Ramos (cell line): ENCODE measurements at regions not wholly inside any gene's neighbourhood (a gene's known extent, or its start where the extent isn't known, plus 50 kb on each side); places are given as distances from the start of the nearest gene placed in this dataset.
"Not testable (repeated sequence)": the region's sequence is repeated elsewhere in the genome, so short reads cannot be mapped to it uniquely, and the experiment has no call there.

ENCODE experiments used
- in situ Hi-C: fragments of 300-500 bp; cut with MboI; formaldehyde crosslinking; loops from one replicate; pipeline ENCODE4 v1.14.3; 2022; ENCODE audit warnings: low sequenced_read_pairs; ENCODE audit not compliant: unreplicated experiment

DNA sequence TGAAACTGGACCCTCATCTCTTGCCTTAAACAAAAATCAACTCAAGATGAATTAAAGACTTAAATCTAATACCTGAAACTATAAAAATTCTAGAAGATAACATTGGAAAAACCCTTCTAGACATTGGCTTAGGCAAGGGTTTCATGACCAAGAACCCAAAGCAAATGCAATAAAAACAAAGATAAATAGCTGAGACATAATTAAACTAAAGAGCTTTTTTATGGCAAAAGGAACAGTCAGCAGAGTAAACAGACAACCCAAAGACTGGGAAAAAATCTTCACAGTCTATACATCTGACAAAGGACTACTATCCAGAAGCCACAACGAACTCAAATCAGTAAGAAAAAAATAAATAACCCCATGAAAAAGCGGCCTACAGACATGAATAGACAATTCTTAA lies 446.9 kb upstream of the TRPC7 start:
- in situ Hi-C loops = not testable (repeated sequence)

DNA sequence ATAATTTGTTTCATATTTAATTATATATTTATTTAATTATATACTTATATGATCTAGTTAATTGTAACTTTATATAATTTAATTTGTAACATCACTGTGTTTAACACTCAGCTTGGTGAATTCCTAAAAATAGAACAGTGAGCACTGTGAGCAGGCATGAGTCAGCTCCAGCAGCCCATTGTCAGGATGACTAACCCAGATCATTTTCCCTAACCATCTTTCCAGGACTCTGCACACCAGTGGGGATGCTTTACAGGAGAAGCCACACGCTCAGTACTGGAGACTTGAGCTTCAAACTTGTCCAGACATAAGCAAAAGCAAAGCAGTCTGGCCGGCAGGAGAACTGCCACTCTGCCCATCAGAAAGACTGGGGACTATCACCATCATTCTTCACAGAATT lies 446.2 kb upstream of the TRPC7 start:
- in situ Hi-C loops = no loop called here

DNA sequence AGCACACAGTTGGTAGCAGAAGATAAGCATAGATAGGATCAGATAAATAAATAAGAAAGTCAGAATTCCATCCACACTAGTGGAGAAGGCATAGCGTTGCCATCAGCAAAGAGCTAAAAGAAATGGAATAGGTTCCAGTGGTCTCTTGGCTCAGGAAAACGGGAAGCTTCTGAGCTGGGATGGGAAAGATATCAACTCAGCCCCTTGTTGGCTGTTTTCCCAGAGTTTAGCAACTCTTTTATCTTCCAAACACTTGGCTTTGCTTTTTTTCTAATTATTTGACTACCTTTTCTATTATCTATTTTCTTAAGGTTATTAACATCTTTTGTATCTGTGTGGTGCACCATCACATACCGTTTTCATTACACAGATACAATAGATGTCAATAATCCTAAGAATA lies 445.7 kb upstream of the TRPC7 start:
- in situ Hi-C loops = no loop called here

DNA sequence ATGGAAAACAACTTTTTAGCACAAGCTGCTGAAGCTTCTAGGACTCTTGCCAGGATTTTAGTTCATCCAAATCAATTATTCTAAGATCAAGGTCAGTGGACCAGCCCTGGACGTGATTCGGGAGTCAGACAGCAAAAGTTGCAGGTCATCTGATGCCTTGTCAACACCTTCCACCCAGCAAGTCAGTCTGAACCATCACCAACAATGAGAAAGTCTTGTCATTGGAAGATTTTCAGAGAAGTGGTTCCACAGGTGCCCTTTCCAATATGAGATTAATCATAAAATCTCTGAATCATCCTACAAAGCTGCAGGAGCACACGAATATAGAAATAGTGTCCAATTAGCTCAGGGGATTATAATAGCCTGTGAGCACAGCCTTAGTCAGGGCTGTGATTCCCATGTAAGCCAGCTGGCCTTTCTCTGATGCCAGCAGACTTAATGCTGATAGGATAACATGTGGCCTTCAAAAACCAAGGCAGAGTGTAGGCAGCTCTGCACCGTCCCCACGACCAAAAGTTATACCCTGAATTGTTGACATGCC lies 445.0 kb upstream of the TRPC7 start:
- in situ Hi-C loops = no loop called here

DNA sequence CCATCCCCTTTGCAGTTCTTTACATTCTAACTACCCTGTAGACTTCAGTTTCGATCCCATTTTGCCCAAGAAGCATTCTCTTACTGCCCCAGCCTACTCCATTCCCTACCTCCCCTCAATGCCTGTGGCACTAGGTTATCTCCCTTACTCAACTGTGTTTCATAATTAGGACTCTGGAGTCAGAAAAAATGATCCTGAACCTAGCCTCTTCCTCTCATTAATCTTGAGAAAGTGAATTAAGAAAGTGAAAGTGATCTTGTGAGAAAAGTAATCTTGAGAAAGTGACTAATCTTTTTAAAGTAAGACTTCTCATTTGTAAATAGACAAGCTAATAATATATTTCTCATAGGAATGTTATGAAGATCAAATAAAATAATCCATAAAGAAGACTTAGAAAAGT lies 444.0 kb upstream of the TRPC7 start:
- in situ Hi-C loops = no loop called here

DNA sequence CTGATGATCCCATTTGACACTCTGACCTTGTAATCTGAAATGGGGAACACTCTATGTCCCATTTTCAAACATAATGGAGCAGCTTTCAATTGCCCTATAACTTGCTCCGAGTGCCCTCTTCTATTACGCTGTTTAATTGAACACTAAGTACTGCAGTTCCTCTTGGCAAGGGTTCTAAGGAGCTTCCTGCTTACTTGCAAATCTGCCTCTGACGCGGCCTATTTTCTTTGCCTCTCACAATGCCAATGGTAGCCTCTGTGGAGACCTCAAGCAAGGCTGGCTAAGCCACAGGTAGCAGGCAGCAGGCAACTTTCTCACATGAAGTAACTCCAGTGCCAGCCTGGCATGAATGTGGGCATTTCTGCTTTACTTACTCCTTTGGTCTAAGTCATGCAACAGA lies 443.4 kb upstream of the TRPC7 start:
- in situ Hi-C loops = no loop called here

DNA sequence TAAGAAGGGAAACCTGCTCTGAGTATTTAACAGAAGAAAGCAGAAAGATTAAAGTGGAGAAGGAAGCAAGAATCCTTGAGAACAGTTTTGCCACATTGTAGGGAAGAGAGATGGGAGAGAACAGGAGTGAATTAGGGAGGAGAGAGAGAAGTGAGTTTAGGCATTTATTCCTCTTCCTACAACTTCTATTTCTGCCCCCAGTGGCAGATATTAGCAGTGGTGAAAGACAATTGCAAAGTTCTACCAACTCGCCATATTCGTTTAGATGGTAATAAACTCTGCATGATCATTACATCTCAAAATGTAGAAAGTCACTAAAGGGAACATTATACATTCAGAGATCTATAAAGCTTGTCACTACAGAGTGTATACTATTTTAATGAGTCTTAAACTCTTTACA lies 440.1 kb upstream of the TRPC7 start:
- in situ Hi-C loops = no loop called here

DNA sequence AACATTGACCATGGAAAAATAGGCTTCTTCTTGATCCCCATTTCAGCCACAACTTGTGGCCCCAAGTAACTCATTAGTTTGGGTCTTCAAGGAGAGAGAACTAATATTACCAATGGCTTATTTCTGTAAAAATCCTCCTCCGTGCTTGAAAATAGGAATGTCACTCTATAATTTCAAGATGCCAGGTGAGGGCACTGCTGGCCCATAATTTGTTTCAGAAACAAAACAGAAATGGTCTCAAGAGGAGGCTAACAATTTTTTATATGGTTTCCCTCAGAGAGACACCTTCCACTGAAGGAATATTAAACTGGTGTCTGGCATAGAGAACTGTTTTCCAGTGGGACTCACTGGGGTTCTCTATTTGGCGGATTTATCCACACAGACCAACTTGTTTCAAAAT lies 437.0 kb upstream of the TRPC7 start:
- in situ Hi-C loops = no loop called here

DNA sequence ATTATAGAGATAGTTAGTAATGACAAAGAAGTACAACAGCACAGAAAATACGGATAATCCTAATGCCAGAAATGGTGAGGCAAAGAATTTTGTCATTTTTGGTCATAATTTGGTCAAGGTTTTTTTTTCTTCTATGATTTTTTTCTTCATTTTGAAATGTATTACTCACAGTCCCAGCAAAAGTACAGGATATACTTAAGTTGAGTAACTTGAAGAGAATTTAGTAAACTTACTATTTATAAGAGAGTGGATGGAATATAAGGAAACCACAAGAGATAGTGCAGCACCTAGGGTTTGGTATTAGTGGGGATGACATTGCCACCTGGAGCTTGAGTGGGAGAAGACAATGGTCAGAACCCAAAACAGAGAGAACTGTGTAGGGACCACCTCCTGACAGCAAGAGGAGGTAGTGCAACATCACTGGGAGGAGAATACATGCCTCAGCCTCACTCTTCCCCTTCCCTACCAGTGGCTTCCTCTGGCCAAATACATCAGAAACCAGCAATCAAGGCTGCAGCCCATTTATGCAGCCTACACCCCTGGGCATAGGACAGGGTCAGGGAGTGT lies 434.5 kb upstream of the TRPC7 start:
- in situ Hi-C loops = no loop called here

DNA sequence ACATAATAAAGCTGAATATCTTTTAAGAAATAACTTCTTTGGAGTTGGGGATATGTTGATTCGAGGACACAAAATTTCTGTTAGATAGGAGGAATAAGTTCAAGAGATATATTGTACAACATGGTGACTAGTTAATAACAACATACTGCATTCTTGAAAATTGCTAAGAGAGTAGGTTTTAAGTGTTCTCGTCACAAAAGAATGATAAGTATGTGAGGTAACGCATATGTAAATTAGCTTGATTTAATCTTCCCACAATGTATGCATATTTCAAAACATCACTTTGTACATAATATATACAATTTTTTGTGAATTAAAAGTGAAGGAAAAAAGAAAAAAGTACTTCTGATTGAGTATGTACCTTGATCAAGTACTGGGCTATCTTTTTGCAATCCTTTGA lies 428.0 kb upstream of the TRPC7 start:
- in situ Hi-C loops = no loop called here

DNA sequence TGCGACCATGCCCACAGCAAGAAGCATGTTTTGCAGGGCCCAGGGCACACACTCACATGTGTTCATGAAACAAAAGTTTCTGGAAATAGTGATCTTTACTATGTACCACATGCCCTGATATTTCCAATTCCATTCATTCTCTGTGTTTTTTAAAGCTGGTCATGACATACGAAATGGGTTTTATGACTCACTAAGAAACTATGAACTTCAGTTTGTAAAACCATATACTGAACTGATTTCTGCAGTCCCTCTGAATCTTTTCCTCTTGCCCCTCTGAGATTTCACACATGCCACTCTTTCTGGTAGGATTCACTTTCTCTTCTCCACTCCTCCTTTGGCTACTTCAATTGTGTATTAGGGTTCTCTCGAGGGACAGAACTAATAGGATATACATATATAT lies 416.1 kb upstream of the TRPC7 start:
- in situ Hi-C loops = no loop called here

DNA sequence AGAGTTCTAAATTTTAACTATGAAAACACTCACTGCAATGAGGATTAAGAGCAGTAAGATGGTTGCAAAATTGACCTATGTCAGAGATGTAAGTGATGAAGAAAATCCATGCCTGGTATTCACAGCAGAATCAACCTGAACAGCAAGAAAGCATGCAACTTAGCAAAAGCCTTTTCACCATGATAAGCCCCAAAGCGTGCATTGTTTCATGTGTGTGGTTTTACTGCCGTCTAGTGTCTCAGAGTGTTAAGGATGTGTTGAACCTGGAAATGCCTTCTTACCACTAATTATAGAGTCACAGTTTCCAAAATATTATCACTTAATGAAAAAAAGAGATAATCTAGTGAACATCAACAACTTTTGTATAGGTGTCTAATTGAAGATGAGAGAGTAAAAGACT lies 415.2 kb upstream of the TRPC7 start:
- in situ Hi-C loops = no loop called here

DNA sequence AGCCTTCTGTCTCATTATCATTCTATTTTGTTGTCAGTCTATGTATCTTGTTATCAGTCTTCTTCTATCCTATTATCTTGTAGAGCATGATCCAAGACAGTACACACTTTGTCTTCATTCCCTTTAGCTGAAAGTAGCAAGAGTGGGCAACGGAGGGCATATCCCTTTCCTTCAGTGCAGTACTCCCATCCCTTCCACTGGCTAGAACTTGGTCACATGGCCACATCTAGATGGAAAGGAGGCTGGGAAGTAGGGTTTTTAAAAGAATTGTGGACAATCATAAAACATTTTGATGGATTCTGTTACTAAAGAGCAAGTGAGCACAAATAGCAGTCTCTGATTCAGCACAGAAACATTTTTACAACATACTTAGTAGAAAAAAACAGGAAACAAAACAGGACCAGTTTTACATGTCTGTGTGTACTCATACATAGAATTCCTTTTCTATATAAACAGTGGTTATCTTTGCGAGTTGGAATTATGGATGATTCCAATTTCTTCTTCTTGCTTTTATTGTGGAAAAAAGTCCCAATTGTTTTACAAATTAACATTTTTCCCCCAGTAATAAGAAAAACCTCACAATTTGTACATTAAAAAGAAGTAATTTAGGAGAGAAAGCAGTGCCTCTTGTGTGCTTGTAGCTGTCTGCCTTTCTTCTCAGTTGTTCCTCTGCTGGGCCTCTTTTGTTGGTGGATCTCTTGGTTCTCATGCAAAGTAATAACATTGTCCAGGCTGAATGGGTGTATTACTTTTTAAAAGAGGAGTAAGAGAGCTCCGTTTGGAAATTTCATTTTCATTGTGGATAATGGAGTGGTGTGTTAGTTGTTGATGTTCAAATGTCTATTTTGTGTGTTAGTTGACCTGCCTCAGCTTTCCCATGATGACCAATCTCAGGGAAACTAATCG lies 410.9 kb upstream of the TRPC7 start:
- in situ Hi-C loops = no loop called here

DNA sequence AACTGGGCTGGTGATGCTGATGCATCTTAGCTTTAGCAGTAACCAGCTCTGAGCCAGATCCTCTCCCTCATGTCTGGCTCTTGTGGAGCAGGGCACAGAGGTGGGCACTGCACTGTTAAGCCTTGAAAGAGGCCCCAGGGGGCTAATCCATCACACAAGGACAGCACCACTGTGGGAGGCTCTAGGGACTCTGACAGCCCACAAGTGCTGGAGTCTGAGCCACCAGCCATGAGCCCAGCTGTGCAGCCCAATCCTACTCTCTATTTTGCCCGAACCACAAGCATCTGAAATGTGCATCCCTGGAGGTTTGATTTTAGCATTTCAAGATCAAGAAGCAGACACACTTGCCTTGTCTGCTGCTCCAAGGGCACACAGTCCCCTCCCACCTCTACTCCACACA lies 407.1 kb upstream of the TRPC7 start:
- in situ Hi-C loops = loop anchor here (25.0 kb wide), 1 partner anchor 535 kb away; no protein-coding TSS in a partner anchor

DNA sequence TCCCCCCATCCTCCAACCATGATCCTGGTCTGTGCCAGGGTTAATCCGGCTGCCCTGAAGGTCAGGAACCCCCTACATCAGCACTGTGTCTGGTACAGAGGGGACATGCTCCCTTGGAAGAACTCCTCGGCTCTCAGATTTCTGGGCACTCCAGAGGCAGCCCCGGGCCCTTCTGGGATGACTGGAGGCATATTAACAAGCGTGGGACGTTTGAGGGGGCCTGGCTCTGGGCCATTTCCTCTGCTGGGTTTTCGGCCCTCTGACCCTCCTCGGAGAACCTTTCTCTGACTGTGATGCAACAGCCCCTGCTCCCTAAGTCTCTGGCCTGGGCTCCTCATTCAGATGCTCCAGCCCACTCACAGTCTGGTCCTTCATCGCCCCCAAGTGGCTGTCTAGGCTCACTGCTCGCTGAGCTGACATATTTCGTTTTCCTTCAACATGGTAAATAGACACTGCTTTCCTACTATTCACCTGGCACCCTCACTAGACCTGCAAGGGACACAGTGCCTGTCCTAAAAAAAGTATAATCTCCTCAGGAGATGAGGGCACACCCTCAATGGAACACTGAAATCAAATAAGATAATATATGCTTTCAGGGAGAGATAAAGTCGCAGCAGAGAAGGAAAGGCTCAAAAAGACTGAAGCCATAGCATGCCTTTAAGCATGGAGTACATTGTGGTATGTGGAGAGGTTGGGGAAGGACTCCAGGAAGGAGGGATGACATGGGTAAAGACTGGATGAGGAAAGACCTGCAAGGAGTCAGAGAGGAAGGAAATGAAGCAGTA lies 404.7 kb upstream of the TRPC7 start:
- in situ Hi-C loops = loop anchor here (25.0 kb wide), 1 partner anchor 533 kb away; no protein-coding TSS in a partner anchor

DNA sequence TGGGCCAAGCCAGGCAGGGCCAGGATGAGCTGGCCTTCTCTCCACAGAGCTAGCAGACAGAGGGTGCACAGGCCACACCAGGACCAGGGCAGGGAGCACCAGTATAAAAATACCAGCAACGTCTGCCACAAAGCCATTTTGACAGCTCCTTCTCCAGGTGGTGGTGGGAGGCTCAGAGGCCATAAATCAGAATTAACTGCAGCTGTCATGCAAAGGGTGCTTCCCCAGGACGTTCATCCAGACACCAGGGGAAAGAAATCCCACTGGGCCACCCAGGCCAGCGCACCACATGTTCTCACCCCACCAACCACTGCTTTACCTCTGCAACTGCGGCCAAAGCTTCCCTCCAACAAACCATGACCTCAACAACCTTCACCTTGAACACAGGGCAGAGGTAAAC lies 403.7 kb upstream of the TRPC7 start:
- in situ Hi-C loops = loop anchor here (25.0 kb wide), 1 partner anchor 532 kb away; no protein-coding TSS in a partner anchor

DNA sequence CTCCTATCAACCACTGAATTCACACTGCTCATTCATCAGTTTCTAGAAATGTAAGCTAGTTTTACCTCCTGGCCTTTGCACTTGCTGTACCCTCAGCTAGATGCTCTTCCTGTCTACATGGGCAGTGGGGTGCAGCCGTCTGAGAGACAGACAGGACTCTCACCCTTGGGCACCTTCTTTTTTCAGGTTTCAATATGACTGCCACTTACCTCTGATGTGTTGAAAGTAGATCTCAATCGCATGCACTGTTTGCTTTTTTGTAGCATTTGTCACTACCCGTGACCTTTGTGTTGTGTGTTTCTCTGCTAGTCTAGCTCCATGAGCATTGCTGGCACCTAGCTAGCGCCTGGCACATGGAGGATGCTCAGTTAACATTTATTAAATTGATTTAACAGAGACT lies 403.1 kb upstream of the TRPC7 start:
- in situ Hi-C loops = loop anchor here (25.0 kb wide), 1 partner anchor 531 kb away; no protein-coding TSS in a partner anchor

DNA sequence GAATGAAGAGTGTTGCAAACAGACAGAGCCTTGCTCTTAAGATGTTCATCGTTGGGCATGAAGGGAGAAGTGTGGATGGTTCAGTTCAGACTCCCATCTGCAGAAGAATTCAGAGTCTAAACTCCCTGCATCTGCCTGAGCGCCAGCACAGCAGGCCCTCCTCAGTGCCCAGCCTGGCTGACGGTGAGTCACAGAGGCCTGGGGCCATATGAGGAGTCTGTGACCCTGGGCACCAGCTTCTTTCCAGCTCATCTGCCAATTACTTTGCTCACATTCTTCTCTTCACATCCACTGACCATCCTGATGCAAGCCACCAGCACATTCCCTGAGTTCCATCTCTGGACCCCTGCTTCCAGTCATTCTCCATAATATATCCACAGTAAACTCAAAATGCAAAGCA lies 401.1 kb upstream of the TRPC7 start:
- in situ Hi-C loops = loop anchor here (25.0 kb wide), 1 partner anchor 529 kb away; no protein-coding TSS in a partner anchor

DNA sequence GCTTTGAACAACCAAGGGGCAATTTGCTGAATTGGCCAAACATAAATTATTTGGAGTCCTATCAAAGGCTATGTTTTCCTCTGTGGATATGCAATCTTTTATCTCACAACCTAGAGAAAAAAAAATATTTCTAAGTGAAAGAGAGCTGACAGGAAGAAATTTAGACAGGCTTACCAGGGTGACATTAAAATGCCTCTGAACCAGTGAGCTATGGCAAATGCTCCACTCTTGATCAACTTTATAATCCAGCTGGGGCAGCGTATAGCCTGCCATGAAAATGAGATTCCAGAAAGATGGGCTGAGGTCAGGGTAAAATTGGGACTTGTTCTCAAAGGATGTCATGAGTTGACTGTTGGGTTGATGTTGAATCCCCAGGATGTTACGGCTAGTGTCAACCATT lies 399.3 kb upstream of the TRPC7 start:
- in situ Hi-C loops = loop anchor here (25.0 kb wide), 1 partner anchor 527 kb away; no protein-coding TSS in a partner anchor

DNA sequence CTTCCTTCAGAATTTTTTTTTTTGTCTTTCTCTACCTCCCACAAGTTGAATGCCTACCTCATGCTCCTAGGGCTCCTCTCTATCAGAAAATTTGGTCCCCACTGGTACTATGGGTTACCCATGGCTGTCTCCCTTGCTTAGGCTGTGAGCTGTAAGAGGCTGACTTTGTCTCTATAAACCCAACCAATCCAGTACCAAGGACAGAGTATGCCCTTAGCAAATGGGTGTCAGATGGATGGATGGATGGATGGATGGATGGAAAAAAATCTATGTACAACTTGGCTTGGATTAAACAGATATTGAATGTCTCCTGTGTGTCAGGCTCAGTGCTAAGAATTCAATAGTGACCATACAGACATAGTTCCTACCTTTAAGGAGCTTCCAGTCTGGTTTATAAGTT lies 398.2 kb upstream of the TRPC7 start:
- in situ Hi-C loops = loop anchor here (25.0 kb wide), 1 partner anchor 526 kb away; no protein-coding TSS in a partner anchor
